ENCODE measurements at regions not wholly inside any gene's neighbourhood (a gene's known extent, or its start where the extent isn't known, plus 50 kb on each side); places are given as distances from the start of the nearest gene placed in this dataset.

DNA sequence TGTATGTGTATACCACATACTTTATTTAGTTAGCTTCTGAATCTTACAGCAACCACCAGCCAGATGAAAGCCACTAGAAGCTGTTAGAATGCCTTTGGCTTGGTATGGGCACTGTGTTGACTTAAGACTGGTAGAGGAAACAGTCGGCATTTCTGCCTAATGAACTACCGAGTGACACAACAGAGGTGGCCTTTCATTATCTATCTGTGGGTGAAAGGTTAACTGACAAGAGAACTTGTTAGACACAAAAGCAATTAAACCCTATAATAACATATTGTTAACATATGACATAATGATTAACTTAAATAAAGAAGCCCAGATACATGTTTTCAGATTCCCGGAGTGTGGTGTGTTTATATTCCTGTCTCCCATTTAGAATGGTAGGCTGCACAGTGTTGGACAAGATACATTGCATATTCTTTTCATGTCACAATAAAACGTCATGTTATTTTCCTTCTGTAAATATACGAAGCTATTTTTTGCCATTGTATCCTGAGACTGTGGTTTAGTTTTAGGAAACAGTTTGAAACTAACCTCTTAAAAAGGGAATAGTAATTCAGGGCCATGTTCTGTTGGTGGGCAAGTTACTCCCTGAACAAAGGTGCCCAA, 181.5 kb downstream of the SLIT2 start:
- DNase-seq (ENCODE audit: low spot score) = no peak
- intact Hi-C loops (cut with DNase I) = no loop called here
- ATAC-seq = no peak

DNA sequence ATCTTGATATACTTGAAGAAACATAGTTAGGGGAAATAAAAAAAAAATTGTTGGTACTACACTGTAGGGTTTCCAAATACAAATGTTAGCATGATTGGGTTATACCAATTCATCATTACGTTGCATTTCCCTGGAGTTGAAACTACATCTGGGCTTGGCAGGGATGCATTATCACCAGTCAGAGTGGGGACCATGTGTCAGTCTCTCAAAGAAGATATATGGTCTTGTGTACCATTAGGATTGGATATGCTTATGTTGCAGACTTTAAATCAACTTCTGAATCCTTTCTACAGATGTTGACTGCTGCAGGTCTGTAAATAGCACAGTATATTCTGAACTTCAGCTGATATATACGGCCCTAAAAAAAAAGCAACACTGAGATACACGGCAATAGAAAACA, 188.5 kb downstream of the SLIT2 start:
- DNase-seq (ENCODE audit: low spot score) (no peak), ATAC-seq (no peak)
- intact Hi-C loops (cut with DNase I) = no loop called here

DNA sequence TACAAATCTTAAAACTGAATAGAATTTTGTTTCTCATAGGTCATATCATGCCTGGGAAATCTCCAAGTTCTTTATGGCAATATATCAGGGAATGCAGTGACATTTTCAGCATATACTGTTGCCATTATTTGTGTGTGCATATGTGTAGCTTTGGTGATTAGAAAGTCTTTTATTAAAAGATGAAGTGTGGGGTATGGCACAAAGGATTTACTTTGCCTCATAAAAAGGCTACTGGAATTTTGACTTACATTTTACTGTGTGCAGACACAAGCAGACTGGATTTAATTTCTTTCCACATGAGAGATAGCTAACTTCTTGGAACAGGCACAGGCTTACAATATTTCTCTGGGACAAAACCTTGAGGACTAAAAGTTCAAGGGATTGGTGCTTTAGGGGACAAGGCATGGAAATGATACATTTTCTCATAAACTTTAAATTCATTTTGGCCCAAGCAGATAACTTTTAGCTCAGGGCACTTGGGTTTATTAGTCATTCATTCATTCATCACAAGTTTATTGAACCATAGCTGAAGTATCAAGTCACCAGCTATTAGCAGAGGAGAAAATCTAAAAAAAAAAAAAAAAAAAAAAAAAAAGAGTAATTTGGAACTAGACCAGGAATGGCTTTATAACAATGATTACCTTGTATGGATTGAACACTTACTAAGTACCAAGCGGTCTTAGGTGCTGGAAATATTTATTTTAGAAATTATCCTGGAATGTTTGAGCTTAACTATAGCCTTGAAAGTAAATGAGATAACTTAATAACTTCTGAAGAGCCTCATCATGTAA, 191.5 kb downstream of the SLIT2 start:
- intact Hi-C loops (cut with DNase I) = no loop called here

DNA sequence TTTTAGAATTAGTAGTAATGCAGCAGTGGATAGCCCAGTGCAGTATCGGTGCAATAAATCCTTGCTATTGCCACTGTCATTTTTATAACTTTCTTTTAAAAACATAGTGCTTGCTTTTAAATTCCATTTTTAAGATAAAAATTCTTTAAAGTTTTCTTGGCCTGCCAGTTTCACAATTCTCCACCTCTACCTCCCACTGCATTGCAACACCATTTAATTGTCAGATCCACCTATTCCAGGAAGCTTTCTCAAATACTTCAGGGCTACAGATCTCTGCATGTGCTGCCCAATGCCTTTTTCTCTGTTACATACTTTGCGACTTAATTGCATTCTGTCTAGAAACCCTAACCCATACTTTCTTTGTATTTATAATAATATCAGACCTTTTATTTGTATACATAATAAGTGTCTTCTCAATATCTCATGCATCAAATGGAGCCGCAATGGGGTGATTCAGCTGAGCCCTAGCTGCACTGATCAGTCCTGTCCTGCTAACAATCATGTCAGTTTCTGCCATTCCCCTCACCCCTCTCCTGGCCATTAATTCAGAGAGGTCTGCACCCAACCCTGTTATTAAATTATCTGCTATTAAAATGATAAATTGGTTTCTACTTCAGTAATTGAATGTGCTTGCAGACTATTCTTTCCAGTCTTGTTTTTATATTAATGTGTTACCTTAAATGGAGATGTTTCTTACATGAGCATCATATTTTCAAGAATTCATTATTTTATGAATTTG, 193.1 kb downstream of the SLIT2 start:
- ATAC-seq = no peak
- DNase-seq (ENCODE audit: low spot score) = no peak

More for the DNA sequence above, 191.5 kb downstream of the SLIT2 start:
- DNase-seq (ENCODE audit: low spot score) = no peak
- no peak for ATAC-seq

DNA sequence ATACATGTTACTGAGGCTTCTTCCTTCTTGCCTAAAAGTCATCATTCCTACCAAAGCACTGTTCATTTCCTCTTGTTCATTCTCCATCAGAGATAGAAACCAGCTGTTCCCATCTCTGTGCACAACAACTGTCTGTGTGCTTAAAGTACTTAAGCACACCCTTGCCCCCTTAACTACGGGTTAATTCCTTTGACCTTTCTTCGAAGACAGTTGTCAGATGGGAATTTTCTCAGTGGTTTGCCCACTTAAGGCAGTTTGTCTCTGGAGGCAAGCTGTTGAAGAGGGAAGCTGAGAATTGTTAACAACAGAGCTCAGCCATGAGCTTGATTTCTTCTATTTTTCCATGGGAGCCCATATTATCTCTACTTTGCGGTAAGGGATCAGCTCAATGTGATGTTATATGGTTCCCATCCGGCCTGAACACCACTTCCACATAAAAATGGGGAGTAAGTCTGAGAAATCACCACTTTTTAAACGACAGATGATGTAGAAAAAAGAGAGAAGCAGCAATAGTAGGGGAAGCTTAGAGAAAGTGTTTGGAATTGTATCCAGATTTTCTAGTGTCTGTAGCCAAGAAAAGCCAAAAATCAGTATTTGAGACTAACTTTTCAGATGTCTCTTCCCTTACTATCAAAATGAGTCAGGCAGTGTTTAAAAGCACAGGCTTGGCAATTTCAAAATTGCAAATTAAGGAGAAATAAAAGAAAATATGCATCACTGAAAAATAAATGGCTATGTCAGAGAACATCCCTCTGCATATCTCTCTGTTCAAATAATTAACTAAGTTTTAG, 194.4 kb downstream of the SLIT2 start:
- peak; percentile 39 for ATAC-seq
- intact Hi-C loops (cut with DNase I) = no loop called here
- no peak for DNase-seq (ENCODE audit: low spot score)

More for the DNA sequence above, 193.1 kb downstream of the SLIT2 start:
- intact Hi-C loops (cut with DNase I) = no loop called here

DNA sequence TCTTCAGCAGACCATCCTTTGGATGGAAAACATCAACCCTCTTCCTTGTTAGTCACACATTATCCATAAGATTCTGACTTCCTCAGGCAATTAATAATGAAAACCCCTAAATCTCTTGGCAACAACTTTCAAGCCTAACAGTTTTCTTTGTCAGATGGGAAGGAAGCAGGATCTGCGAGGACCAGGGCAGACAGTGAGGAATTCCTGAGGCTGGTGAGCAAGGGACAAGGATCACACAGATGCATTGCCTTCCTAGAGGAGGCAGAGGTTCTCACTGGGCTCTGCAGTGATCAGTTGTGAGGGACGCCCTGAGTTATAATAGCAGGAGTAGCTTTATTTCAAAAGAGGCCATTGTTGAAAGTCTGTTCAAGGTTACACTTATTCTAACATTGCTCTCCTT, 195.4 kb downstream of the SLIT2 start:
- no peak for DNase-seq (ENCODE audit: low spot score)
- intact Hi-C loops (cut with DNase I) = no loop called here
- no peak for ATAC-seq

DNA sequence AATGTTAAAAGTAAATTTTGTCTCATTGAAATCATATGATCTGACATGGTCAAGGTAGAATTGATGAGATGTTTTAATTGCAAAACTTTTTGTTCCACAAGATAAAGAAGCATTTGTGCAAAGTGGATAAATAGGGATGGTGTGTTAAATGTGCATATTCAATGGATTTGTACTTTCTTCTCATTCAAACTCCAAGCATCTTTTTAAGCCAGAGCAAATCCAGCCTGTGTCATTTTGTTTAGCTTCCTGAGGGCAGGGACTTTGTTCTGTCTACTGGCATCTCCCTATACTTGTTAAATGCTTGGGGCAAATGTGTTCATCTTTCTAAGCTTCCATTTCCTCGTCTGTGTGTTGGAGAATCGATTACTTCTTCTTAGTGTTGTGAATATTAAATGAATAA, 200.3 kb downstream of the SLIT2 start:
- ATAC-seq = no peak
- intact Hi-C loops (cut with DNase I) = no loop called here

DNA sequence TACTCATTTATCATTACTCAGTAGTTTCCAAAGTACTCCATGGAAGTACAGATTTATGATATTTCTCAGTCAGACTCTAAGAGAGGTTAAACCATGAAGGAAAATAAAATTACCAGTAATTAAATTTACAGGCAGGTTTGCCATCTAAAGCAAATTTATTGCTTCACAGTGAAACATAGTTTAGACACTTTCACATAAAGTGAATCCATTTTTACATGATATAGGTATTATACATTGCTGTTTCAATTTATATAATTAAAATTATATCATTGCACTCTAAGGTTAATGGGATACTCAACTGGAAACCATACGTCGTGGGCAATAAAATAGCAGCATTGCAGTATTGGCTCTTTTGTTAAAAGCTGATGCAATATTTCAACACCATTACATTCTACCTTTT, 202.8 kb downstream of the SLIT2 start:
- DNase-seq (ENCODE audit: low spot score) = no peak
- intact Hi-C loops (cut with DNase I) = no loop called here
- ATAC-seq = no peak

More for the DNA sequence above, 200.3 kb downstream of the SLIT2 start:
- no peak for DNase-seq (ENCODE audit: low spot score)

DNA sequence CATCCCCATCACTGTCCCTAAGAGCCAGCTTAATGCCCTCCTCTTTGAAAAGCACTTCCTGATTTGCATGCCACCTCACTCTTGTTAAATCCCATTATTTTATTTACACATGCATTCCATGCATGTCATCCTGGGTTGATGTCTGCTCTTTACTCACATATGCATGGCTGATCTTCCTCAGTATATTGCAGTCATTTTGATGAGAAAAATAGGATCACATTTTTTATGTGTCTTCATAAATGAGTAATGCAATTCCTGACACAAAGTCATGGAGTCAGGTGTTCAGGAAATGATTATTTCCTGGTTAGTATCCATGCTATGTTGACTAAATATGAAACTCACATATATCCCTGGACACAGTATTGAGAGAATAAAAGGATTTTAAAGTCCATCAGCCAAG, 204.7 kb downstream of the SLIT2 start:
- intact Hi-C loops (cut with DNase I) = no loop called here
- DNase-seq (ENCODE audit: low spot score) (no peak), ATAC-seq (no peak)

DNA sequence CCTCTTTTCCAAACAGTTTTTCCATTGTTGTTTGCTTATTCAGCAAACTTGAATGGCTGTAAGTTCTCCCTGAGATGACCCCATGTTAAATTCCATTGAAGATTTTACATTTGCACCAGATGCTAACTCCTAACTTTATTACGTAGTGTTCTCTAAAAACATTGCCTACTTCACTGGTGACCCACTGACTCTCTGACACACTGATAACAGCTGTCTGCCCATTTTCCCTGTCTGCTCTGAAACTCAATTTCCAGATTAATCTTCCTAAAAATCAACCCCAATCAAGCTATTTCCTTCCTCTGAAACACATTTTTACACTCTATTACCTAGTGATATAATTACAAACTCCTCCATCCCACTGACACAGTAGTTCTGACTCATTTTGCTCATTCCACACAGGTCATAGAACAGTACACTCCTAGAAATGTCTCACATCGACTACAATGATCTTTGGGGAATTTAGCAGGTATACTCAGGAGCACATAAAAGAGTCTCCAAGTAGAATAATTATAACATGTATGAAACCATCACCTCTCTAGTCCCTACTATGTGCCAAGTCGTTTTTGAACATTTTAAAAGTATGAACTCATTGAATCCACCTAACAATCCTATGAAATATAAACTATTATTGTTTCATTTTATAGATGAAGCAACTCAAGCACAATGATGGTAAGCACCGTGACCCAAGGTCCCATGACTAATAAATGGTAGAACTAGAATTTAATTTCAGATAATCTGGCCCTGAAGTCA, 210.9 kb downstream of the SLIT2 start:
- DNase-seq (ENCODE audit: low spot score) = no peak
- ATAC-seq = no peak
- intact Hi-C loops (cut with DNase I) = no loop called here

DNA sequence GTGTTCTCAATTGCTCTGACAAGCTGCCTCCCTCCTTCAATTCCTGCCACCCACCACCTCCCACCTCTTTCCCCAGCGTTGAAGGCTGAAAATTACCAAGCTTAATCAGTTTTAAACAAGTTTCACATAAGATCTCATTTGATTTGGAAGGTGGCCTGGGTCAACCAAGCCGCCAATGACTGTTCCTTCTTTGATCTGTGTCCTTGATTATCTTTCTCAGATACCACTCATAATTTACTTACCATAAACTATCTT, 211.4 kb downstream of the SLIT2 start:
- no peak for DNase-seq (ENCODE audit: low spot score)
- intact Hi-C loops (cut with DNase I) = no loop called here
- no peak for ATAC-seq

DNA sequence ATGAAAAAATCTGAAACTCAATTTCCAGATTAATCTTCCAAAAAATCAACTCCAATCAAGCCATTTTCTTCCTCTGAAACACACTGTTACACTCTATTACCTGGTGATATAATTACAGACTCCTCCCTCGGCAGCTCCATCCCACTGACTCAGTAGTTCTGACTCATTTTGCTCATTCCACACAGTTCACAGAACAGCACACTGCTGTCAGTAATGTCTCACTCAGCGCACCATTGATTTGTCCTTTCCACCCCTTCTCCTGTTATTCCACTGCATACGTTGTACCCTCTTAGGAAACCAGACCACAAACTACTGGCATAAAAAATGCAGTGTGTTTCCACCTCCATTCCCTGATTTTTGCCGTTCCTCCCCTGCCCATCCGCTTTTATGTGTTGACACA, 212.7 kb downstream of the SLIT2 start:
- ATAC-seq (no peak), DNase-seq (ENCODE audit: low spot score) (no peak)
- intact Hi-C loops (cut with DNase I) = no loop called here

DNA sequence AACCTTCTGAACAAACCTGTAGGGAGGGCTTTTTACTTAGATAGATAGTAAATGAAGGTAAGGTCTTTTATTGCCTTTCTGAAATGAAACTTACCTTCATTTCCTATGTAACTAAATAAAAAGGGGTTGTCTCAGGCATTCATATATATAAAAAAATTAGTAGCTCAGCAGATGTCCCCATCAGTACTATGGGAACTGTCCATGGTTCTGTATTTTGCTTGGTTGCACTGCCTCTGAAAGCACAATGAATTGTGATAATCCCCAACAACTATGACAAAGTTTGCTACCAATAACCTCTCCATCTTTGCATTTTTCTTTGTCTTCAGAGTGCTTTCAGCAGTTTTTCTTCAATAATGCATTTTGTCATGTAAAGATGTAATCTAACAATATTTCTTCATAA, 222.4 kb downstream of the SLIT2 start:
- DNase-seq (ENCODE audit: low spot score) (no peak), ATAC-seq (no peak)
- intact Hi-C loops (cut with DNase I) = no loop called here

DNA sequence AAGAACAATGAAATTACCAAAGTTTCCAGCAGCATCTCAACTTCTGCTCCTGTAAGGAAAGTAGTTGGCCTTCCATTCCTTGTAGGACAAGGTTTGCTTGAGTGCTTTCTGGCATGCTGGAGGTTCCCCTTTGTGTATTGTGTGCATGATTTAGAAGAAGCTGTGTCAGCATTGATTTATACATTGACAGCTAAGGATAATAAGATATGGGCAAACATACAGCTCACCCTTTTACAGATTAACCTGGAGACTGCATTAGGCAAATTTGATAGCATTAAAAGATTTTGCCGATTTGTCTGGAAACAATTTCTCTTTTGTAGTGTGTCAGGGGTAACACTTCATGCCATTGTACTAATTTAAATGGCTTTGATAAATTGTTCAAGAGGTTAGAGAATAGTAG, 221.8 kb upstream of the PACRGL start:
- ATAC-seq = no peak
- intact Hi-C loops (cut with DNase I) = no loop called here
- no peak for DNase-seq (ENCODE audit: low spot score)

DNA sequence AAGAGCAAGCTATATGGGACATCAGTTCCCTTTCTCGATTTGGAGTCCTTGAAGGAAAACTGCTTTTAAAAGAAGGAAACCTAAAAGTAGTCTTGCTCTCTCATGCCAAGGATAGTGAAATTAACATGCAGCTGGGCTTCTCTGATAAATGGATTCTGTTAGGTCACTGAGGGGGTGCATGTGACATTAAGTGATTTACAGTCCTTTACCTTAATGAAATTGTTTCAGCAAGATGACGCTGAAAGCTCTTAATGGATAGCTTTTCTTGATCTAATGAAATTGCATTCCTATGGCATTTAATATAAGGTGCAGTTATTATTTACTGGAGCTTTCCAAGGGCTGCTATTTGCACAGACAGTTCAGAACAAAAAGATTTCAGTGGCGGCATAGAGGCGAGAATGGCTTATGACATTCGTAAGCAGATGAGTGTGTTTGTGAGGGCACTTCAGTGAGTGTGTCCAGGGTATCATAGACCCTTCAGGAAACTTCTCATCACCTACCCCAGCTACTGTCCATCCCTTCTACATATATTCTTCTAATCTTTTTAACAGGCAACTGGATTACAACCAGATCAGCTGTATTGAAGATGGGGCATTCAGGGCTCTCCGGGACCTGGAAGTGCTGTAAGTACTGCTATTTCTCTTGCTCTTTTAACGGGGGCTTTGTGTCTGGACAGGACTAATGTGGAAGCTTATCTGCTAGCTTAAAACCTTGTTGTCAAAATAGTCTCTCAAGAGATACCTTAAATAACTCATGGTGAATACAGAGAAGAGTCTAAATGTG, 219.9 kb upstream of the PACRGL start:
- intact Hi-C loops (cut with DNase I) = no loop called here
- ATAC-seq (no peak), DNase-seq (ENCODE audit: low spot score) (no peak)

DNA sequence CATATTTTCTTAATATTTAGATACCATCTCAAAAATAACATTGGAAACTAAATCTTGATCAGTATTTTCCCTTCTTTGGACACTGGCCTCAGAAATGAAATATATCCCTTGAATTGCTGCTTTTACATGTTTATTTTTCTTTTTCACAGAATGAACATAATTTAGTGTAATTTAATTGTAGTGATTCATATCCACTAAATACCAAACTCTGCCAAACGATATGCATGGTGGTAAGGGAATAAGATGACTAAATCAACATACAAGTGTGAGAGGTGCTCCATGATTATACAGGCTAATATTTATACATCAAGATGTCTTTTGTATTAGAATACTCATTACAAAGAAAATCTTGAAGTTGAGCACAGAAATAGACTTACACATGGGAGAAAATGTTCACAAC, 216.8 kb upstream of the PACRGL start:
- ATAC-seq = no peak
- no peak for DNase-seq (ENCODE audit: low spot score)
- intact Hi-C loops (cut with DNase I) = no loop called here

DNA sequence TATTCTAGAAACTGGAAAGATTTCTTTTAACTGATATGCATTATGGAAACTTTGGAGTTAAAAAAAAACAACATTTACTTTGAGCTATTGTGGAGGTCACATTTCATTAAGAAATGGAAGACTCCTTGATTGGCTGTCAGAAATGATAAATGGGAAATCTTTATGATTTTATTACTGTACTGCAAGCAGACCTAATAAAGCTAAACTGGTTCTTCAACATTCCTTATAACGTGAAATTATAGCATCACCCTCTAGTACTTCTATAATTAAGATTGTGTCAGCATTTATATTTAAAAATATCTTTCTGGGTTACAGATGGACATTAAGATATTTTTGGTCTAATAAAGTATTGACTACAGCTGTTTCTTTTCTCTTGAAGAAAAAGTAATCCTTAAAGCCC, 213.8 kb upstream of the PACRGL start:
- ATAC-seq = no peak
- DNase-seq (ENCODE audit: low spot score) = no peak
- intact Hi-C loops (cut with DNase I) = no loop called here

DNA sequence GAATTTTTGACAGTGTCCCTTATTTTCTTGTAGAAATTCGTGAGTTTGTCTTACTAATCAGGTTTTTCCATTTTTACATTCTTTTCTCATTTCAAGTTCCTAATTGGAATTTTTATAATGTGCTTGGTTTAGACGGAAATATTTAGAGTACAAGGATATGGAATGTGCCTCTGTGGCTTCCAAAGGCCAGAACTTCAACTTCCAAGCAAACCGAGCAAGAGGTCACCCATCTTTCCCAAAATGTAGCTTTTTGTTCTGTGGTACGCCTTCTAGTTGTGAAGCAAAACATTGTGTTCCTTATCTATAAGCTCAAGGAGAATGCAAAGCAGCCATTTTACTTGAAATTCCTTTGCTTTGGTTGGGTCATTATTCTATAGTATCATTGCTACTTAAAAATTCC, 212.8 kb upstream of the PACRGL start:
- ATAC-seq = no peak
- intact Hi-C loops (cut with DNase I) = no loop called here
- no peak for DNase-seq (ENCODE audit: low spot score)
